Glutamatergic neuron (in vitro differentiated cells): ENCODE measurements at regions not wholly inside any gene's neighbourhood (a gene's known extent, or its start where the extent isn't known, plus 50 kb on each side); places are given as distances from the start of the nearest gene placed in this dataset.

Source experiments
- DNase-seq: peaks from one replicate; pipeline ENCODE4 v3.0.0; 2022
- H3K27ac Mint-ChIP-seq: one replicate; pipeline ENCODE4 v1.8.0; 2020; ENCODE audit warnings: mild to moderate bottlenecking, mixed read lengths, inconsistent platforms; ENCODE audit not compliant: unreplicated experiment
- H3K27me3 Mint-ChIP-seq: one replicate; pipeline ENCODE4 v1.8.0; 2020; ENCODE audit warnings: mild to moderate bottlenecking, moderate library complexity, mixed read lengths, inconsistent platforms; ENCODE audit not compliant: unreplicated experiment
- H3K36me3 Mint-ChIP-seq: one replicate; pipeline ENCODE4 v1.8.0; 2020; ENCODE audit warnings: mild to moderate bottlenecking, mixed read lengths, inconsistent platforms; ENCODE audit not compliant: unreplicated experiment
- H3K4me1 Mint-ChIP-seq: one replicate; pipeline ENCODE4 v1.8.0; 2020; ENCODE audit warnings: mild to moderate bottlenecking, low read depth, mixed read lengths, inconsistent platforms; ENCODE audit not compliant: unreplicated experiment
- H3K4me3 Mint-ChIP-seq: one replicate; pipeline ENCODE4 v1.8.0; 2020; ENCODE audit warnings: mild to moderate bottlenecking, mixed read lengths, inconsistent platforms; ENCODE audit not compliant: unreplicated experiment
- H3K9me3 Mint-ChIP-seq: one replicate; pipeline ENCODE4 v1.8.0; 2020; ENCODE audit warnings: mild to moderate bottlenecking, moderate library complexity, mixed read lengths, inconsistent platforms; ENCODE audit not compliant: unreplicated experiment
- TF ChIP-seq, protein P1 (sequence below): fragments of 200-600 bp; sonication (generic); IDR thresholded peaks from one replicate; pipeline ENCODE4 v1.5.0; 2021; ENCODE audit not compliant: partially characterized antibody, unreplicated experiment

- no peaks in the 10 kb centered on the region for H3K27me3 Mint-ChIP-seq
- no peak overlapping the region for H3K27ac Mint-ChIP-seq
- DNase-seq = no peak
These were observed 82.6 kb upstream of the CYP1B1 start for GRCh38 chr2:38158378-38159118.

DNA sequence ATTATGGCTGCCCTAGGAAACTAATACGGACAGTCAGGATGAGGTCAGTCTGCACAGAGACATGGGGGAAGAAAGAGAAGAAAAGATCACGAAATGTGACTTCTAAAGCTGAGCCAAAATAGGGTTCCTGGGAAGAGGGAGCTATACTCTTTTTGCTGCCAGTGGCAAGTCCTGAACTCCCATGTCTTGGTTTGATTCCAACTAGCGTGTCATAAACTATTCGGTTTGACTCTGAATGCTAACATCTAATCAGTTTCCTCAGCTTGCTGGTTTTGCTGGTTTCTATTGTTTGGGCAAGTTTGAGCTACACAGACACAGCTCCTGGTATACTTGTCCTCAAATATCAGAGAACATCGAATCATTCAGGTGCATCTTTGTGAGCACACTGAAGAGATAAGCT is 80.5 kb upstream of the CYP1B1 start:
- H3K9me3 Mint-ChIP-seq = peaks cover 3% of the 10 kb centered on the region
- no peak for DNase-seq
- no peak overlapping the region for H3K27ac Mint-ChIP-seq
- TF ChIP-seq, protein P1, sequence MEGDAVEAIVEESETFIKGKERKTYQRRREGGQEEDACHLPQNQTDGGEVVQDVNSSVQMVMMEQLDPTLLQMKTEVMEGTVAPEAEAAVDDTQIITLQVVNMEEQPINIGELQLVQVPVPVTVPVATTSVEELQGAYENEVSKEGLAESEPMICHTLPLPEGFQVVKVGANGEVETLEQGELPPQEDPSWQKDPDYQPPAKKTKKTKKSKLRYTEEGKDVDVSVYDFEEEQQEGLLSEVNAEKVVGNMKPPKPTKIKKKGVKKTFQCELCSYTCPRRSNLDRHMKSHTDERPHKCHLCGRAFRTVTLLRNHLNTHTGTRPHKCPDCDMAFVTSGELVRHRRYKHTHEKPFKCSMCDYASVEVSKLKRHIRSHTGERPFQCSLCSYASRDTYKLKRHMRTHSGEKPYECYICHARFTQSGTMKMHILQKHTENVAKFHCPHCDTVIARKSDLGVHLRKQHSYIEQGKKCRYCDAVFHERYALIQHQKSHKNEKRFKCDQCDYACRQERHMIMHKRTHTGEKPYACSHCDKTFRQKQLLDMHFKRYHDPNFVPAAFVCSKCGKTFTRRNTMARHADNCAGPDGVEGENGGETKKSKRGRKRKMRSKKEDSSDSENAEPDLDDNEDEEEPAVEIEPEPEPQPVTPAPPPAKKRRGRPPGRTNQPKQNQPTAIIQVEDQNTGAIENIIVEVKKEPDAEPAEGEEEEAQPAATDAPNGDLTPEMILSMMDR = no peak
- no peak overlapping the region for H3K4me3 Mint-ChIP-seq
- H3K4me1 Mint-ChIP-seq = no peaks in the 10 kb centered on the region
- H3K36me3 Mint-ChIP-seq = no peaks in the 10 kb centered on the region
- H3K27me3 Mint-ChIP-seq = no peaks in the 10 kb centered on the region

More at GRCh38 chr2:38158378-38159118, 82.6 kb upstream of the CYP1B1 start:
- Mint-ChIP-seq H3K4me1 (no peaks in the 10 kb centered on the region), H3K9me3 (peaks cover 3% of the 10 kb centered on the region), H3K36me3 (no peaks in the 10 kb centered on the region), H3K4me3 (no peak overlapping the region)
- TF ChIP-seq, protein P1 = no peak

DNA sequence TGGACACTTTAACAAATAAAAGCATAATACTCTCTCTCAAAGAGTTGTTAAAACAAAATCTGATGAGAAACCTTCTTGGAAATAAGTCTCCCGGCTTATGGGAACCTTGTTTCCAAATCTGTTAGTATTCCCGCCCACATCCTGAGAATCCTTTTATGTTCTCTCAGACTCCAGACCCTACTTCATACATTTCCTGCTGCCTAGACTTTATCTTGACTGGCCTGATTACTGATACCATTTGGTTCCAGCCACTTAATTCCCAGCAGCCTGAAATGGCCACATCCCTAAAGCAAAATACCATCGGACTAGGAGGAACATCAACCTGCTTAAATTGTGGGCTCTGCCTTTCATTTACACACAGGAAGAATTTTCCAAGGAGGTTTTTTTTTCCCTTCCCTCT is 79.1 kb upstream of the CYP1B1 start:
- TF ChIP-seq, protein P1 = no peak
- Mint-ChIP-seq H3K27me3 (no peaks in the 10 kb centered on the region), H3K4me3 (no peak overlapping the region), H3K36me3 (no peaks in the 10 kb centered on the region), H3K9me3 (no peaks in the 10 kb centered on the region), H3K4me1 (no peaks in the 10 kb centered on the region), H3K27ac (no peak overlapping the region)
- DNase-seq = no peak

GRCh38 chr2:38154395-38154794 is 78.4 kb upstream of the CYP1B1 start:
- Mint-ChIP-seq H3K4me3 (no peak overlapping the region), H3K36me3 (no peaks in the 10 kb centered on the region), H3K27ac (no peak overlapping the region), H3K4me1 (no peaks in the 10 kb centered on the region), H3K27me3 (no peaks in the 10 kb centered on the region), H3K9me3 (no peaks in the 10 kb centered on the region)
- DNase-seq = no peak
- TF ChIP-seq, protein P1 = no peak

GRCh38 chr2:38153476-38154135 is 77.7 kb upstream of the CYP1B1 start:
- Mint-ChIP-seq H3K4me3 (no peak overlapping the region), H3K9me3 (no peaks in the 10 kb centered on the region), H3K27me3 (no peaks in the 10 kb centered on the region), H3K36me3 (no peaks in the 10 kb centered on the region), H3K27ac (no peak overlapping the region), H3K4me1 (no peaks in the 10 kb centered on the region)
- DNase-seq = no peak
- TF ChIP-seq, protein P1 = no peak
